Peyer's patch (tissue), 4 donors: ENCODE measurements at regions not wholly inside any gene's neighbourhood (a gene's known extent, or its start where the extent isn't known, plus 50 kb on each side); places are given as distances from the start of the nearest gene placed in this dataset.
A peak's percentile ranks its signal among the peaks of the same experiment; 100 is the strongest.

Experiments used
- DNase-seq, 3 donors: peaks; one replicate each; pipeline ENCODE4 v3.0.0-alpha.2; 2017 to 2019
- H3K27ac ChIP-seq, 4 donors: fragments of 200-600 bp; sonication (generic); one replicate each; pipeline ENCODE4 v1.5.1; 2016 to 2019
- H3K27me3 ChIP-seq, 2 donors: fragments of 200-600 bp; sonication (generic); one replicate each; pipeline ENCODE4 v1.5.1; 2019
- H3K36me3 ChIP-seq, 3 donors: fragments of 200-600 bp; sonication (generic); one replicate each; pipeline ENCODE4 v1.5.1; 2016 to 2019
- H3K4me1 ChIP-seq, 4 donors: fragments of 200-600 bp; sonication (generic); one replicate each; pipeline ENCODE4 v1.5.1; 2016 to 2019
- H3K4me3 ChIP-seq, 4 donors: fragments of 200-600 bp; sonication (generic); 1 replicate in 3 of 4; 2 replicates in 1 of 4; pipeline ENCODE4 v1.5.1; 2016 to 2019; ENCODE audit warnings: mild to moderate bottlenecking in 1 of 4
- H3K9me3 ChIP-seq, 4 donors: fragments of 200-600 bp; sonication (generic); one replicate each; pipeline ENCODE4 v1.5.1; 2016 to 2019; ENCODE audit warnings: mild to moderate bottlenecking in 1 of 4
- POLR2A ChIP-seq, 2 donors: fragments of 450-650 bp; IDR thresholded peaks; one replicate each; pipeline ENCODE4 v1.5.1; 2017; ENCODE audit warnings: antibody characterized with exemption in 2 of 2, mild to moderate bottlenecking in 2 of 2, moderate library complexity in 2 of 2
- TF ChIP-seq, protein P1 (sequence below), 6 experiments: fragments of 450-650 bp in 4 of 6; fragments of 200-600 bp in 2 of 6; sonication (generic) in 1 of 6; IDR thresholded peaks; one replicate each; pipeline ENCODE4 v1.5.1; 2017 to 2019; ENCODE audit warnings: antibody characterized with exemption in 6 of 6, mild to moderate bottlenecking in 3 of 6, moderate library complexity in 1 of 6

DNA sequence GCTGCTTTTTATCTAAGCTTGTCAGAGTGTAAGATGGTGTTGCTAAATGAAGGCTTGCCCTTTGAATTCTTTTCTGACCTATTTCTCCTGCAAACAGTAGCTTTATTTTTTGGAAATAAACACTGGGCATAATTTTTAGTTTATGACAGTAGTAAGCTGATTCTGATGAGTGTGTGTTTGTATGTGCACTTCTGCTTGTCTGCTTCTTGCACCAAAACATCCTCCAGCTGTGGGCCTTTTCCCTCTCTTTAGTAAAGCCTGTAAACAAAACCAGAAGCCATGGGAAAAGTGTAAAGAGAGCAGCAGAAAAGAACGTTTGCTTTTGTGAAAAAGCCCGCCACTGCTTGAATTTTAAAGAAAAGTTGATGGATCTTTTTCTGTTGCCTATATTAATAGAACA lies 136.4 kb upstream of the IL12A start:
- Histone ChIP-seq H3K27me3 (no peaks in the 10 kb centered on the region), H3K9me3 (no peaks in the 10 kb centered on the region), H3K4me1 (peaks cover 0 to 12% (median 0%) of the 10 kb centered on the region in 4 donors), H3K36me3 (no peaks in the 10 kb centered on the region), H3K4me3 (peak overlapping the region in 1 of 4 donors; percentile 15), H3K27ac (peak overlapping the region; percentile 13 to 84 (median 56))
- TF ChIP-seq POLR2A (IDR thresholded peaks at IDR 0.05), result no peak
- TF ChIP-seq, protein P1, sequence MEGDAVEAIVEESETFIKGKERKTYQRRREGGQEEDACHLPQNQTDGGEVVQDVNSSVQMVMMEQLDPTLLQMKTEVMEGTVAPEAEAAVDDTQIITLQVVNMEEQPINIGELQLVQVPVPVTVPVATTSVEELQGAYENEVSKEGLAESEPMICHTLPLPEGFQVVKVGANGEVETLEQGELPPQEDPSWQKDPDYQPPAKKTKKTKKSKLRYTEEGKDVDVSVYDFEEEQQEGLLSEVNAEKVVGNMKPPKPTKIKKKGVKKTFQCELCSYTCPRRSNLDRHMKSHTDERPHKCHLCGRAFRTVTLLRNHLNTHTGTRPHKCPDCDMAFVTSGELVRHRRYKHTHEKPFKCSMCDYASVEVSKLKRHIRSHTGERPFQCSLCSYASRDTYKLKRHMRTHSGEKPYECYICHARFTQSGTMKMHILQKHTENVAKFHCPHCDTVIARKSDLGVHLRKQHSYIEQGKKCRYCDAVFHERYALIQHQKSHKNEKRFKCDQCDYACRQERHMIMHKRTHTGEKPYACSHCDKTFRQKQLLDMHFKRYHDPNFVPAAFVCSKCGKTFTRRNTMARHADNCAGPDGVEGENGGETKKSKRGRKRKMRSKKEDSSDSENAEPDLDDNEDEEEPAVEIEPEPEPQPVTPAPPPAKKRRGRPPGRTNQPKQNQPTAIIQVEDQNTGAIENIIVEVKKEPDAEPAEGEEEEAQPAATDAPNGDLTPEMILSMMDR (IDR thresholded peaks at IDR 0.05), result no peak
- DNase-seq, result no peak

DNA sequence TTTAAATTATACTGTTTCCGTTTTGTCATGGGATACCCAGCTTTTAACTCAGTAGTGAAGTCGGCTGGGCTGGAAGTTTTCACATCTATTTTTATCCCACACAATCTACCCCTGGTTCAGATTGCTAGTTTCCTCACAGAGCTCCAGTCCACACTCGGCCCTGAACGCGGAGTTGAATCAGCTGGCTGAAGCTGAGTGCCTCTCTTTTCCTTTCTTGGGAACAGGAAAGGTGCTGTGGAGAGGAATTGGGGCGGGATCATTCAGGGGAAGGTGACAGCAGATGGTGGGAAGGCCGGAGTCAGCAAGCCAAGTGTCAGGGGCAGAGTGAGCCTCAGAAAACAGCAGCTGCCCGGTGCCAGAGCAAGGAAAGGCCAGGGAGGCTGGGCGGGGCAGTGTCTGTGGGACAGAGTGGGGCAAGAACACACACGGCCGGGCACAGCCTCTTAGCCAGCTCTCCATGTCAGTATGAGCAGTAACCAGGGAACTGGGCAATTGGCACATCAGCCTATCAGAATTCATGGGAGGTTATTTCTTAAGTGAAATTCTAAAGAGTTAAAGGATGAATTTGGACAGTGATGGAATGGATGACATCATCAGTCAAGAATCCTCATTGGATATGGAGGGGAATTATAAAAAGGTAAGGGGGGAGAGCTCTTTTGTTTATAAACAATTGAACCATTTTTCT lies 135.7 kb upstream of the IL12A start:
- H3K27me3 ChIP-seq, result no peaks in the 10 kb centered on the region
- H3K4me1 ChIP-seq, result peaks cover 0 to 14% (median 0%) of the 10 kb centered on the region in 4 donors
- DNase-seq, result no peak

DNA sequence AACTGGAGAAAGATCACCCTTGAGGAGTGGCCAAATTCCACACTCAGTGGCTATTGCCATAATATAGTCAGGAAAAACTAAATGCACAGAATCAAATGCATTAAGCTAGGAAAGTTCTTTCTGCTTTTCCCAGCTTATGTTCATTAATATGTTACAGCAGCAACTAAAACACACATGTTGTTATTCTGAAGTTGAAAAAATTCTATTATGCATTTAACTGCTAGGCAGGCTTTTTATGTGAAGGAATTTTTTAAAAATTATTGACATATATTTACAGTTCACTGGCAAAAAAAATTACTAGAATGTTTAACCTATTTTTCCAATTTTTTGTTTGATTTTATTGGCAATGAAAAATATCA lies 135.2 kb upstream of the IL12A start:
- DNase-seq, result no peak
- no peak overlapping the region for H3K4me3 ChIP-seq
- H3K27ac ChIP-seq, result peak overlapping the region in 3 of 4 donors; percentile 43 to 84 (median 70)
- peaks cover 0 to 16% (median 0%) of the 10 kb centered on the region in 4 donors for H3K4me1 ChIP-seq
- no peaks in the 10 kb centered on the region for H3K27me3 ChIP-seq
- TF ChIP-seq, protein P1 (IDR thresholded peaks at IDR 0.05), result no peak
- TF ChIP-seq POLR2A (IDR thresholded peaks at IDR 0.05), result no peak
- H3K36me3 ChIP-seq, result no peaks in the 10 kb centered on the region
- no peaks in the 10 kb centered on the region for H3K9me3 ChIP-seq

More for the DNA sequence above, 135.7 kb upstream of the IL12A start:
- Histone ChIP-seq H3K36me3 (no peaks in the 10 kb centered on the region), H3K9me3 (no peaks in the 10 kb centered on the region), H3K4me3 (peak overlapping the region in 1 of 4 donors; percentile 15), H3K27ac (peak overlapping the region; percentile 13 to 84 (median 56))
- TF ChIP-seq POLR2A (IDR thresholded peaks at IDR 0.05), result no peak
- TF ChIP-seq, protein P1 (IDR thresholded peaks at IDR 0.05), result no peak

DNA sequence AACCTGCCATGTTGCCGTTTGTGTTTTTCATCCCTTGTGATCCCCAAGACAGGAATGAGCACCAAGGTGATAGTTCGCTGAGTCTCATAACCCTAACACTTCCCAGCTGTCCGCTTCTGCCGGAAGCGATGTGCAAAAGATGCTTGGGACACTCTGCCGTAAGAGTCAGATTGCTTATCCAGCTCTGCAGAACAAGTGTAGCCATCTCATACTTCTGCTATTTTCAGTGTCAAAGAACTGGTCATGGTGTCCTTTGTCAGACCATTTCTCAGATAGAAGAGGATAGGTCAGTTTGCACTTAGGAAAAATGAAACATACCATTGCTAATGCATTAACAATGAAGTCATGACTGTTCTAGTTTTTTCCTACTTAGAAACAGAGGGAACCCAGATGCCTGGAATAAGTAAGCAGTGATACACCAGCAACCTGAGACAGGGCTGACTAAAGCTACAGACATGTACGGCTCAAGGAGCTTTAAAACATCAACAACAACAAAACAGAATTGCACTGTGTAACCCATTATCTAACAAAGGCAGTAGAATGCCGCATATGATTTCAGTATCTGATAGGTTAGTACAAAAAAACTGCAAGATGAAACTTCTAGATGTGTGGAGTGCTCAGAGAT lies 134.0 kb upstream of the IL12A start:
- Histone ChIP-seq H3K4me1 (peaks cover 0 to 16% (median 0%) of the 10 kb centered on the region in 4 donors), H3K4me3 (no peak overlapping the region), H3K9me3 (no peaks in the 10 kb centered on the region), H3K36me3 (no peaks in the 10 kb centered on the region), H3K27me3 (no peaks in the 10 kb centered on the region), H3K27ac (peak overlapping the region in 2 of 4 donors; percentile 43 to 84)
- TF ChIP-seq, protein P1 (IDR thresholded peaks at IDR 0.05), result no peak
- TF ChIP-seq POLR2A (IDR thresholded peaks at IDR 0.05), result no peak
- no peak for DNase-seq

DNA sequence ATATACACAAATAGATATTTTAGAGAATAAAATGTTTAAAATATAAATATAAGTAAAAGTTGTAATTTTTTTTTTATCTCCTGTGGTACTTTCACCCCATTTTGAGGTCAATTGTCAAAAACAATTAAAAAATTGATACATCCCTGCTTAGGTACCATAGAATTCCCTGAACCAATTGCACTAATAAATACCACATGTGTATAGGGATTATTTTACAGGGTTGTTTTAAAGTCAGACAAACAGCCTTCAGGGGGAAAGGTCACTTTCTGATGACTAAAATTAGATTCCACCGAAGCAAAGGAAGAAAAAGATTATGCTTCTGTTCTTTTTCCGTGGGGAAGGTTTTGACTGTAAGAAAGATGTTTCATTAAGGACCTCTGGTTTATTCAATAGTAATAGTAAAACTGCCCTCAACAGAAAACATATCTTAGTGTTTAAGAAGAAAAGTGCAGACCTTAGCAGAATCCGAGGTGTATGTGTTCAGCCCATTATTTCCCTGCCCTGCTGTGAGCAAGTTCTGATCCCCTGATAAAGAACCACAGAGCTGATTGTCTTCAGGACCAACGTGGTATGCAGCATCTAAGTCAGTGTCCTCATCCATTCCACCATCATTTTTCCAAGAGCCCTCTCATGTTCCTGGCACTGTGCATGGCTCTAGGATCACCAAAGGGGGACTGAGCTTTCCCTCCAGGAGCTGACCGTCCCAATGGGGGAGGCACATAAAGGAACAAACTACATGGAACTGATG lies 132.9 kb upstream of the IL12A start:
- Histone ChIP-seq H3K9me3 (no peaks in the 10 kb centered on the region), H3K36me3 (no peaks in the 10 kb centered on the region), H3K4me3 (no peak overlapping the region), H3K27me3 (no peaks in the 10 kb centered on the region), H3K4me1 (peaks cover 0 to 16% (median 0%) of the 10 kb centered on the region in 4 donors), H3K27ac (peak overlapping the region in 2 of 4 donors; percentile 7 to 84)
- no peak for DNase-seq
- no peak for TF ChIP-seq POLR2A (IDR thresholded peaks at IDR 0.05)
- TF ChIP-seq, protein P1 (IDR thresholded peaks at IDR 0.05), result no peak
